Panc1 (cell line): ENCODE measurements at regions not wholly inside any gene's neighbourhood (a gene's known extent, or its start where the extent isn't known, plus 50 kb on each side); places are given as distances from the start of the nearest gene placed in this dataset.

Source experiments
- TCF7L2 ChIP-seq: IDR thresholded peaks from 2 replicates; pipeline ENCODE4 v1.6.1; 2011; ENCODE audit warnings: mild to moderate bottlenecking, low read depth, low read length, inconsistent platforms

DNA sequence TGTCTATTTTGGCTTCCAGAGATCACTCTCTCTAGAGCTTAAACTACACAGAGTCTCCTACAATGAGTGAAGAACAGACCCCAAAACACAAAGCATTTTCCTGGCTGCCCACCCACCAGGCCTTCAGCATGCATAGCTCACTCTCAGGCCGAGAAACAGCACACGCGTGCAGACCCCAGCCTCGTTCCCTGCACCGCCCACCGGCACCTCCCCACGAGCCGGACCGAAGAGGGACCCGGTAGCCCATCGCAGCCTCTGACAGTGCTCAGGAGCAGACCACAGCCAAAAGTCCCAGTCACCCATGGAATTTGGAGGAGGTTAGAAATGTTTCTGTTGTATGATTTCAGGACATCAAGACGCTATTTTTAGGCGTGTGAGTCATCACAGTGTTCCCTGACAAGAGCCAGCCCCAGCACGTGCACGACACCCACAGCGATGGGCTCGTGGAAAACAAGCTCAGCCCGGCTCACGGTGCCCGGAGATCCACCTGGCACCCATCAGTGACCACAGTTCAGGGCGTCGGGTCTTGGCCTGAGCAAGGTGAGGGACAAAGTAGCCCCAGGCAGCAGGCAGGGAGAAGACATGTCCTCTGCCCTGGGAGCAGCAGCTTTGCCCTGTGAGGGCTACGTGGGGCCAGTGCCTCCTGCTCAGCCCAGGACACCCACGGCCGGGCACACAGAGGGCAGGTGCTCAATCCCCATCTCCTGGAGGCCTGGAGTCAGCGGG lies 50.1 kb upstream of the SPACA7 start (continued):
- no peak for TF ChIP-seq TCF7L2
